OCI-M2 (cell line): ENCODE measurements at regions not wholly inside any gene's neighbourhood (a gene's known extent, or its start where the extent isn't known, plus 50 kb on each side); places are given as distances from the start of the nearest gene placed in this dataset.

ENCODE experiments used
- DNase-seq: peaks from one replicate; lab custom pipeline; 2025; ENCODE audit not compliant: unreplicated experiment; lab: John Stamatoyannopoulos, UW

DNA sequence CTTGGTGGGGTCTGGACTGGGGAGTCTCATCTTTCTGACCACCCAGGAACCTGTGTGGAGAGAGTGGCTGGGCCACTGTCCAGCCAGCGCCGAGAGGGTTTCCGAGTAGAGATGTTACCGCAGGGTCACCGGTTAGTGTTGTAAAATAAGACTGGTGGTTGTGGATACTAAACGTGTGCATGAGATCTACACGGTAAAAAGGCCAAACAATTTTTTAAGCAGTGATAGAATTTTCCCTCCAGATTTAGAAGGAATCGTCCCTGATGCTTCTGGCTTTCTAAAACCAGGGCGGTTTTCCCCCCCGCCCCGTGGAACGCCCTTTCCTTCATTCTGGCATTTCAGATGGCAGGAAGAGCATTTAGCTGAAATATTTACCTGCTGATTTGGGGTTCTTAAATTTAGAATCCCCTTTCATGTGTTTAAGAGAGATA lies 72.6 kb upstream of the PPARA start:
- no peak for DNase-seq

DNA sequence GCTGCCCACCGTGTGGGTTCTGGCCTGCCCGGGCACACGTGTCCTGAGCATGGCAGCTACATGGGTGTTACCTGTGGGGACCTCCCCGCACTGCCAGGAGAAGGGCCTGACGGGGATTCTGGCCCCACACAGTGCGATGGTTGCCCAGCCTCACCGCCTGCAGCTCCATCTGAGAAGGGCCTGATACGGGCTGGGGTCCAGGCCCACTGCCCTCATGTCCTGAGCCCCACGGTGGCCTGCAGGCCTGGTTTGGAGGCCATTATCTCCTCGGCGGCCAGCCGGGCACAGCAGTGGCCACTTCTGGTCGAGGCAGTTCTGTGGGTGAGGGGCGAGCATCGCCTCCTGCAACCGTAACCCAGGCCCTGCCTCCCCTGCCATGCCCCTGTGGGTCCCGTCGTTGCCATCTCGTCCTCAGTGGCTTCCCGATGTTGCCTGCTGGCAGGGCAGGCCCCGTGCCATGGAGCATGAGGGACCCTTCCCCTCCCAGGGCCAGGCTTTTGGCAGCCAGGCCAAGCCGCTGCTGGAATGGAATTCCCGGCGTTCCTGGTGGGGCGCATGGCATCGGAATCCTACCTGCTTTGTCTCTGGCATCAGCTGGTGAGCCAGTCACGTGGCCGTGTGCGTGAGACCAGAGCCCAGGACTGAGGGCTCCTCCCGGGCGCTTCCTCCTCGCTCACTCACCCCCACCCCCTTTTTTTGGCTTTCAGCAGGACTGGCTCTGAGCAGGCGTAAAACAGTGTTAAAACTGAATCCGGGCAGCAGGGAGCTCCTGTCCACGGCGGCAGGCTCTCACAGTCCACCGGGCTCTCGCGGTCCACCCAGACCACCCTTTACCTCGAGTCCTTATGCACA lies 71.9 kb upstream of the PPARA start:
- no peak for DNase-seq

DNA sequence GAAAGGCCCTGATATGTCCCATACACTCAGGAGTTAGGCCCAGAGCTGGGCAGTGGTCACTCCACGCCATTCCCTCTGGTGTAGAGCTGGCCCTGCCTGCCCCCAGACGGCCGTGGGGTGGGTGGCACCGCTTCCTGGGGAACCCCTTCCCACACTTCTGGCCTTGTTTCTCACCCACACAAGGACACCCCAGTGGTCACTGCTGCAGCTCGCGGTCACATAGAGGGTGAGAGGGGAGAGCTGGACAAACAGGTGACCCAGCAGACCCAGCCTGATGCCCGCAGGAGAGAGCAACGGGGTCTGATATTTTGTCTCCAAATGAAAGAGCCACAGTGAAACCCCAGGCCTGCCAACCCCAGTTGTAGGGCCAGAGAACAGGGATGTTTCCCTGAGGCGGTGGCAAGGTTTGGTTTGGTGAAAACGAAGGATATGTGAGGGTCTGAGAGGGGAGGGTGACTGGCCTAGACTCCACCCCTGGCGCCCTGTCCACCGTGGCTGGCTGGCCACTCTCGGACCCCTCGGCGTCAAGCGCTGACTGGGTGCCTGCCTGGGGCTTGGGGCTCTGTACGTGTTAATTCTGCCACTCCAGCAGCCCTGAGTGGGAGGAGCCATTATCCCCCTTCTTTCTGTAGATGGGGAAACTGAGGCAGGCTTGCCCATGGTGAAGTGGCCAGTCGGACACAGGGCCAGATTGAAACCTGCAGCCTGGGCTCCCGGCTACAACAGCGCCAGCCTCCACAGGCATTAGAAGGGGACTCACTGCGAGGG lies 71.0 kb upstream of the PPARA start:
- DNase-seq = no peak

DNA sequence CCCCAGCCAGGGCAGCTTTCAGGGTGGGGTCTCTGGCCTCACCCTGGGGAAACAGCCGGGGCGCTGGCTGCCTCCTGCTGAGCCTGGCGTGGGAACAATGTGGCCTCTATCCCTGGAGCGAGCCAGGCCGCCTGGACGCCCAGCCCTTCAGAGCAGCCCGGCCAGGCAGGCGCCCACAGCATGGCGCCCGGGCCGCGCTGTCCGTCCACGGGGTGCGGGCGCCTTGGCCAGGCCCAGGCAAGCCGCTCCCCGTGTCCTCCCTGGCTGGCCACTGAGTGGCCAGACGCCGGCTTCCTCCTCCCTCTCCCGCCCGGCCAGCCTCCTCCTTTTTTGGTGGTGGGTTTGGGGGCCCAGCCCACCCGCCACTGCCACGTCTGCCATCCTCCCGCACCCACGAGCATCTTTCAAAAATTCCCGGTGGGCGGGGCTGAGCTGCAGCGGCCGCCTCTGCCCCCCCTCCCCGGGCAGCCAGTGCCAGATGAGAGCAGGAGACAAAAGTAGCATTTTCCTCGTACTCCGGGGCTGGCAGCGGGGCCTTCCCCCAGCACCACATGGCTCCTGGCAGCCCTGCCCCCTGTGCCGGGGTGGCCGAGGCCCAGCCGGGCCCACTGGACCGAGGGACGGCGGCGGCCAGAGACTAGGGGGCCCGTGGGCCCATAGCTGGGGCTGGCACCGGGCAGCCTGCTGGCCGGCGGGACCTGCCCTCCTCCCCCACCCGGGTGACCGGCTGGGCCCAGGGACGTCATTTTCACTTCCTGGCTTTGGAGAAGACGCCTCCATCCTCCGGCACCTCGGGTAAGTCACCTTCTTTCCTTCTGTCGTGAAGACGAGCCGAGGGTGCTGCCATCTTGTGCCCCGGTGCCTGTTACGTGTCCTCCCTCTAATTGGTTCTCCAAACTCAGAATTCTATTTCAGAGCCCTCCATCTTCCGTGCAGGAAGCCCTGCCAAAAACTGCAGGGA lies 70.2 kb upstream of the PPARA start:
- DNase-seq = no peak

DNA sequence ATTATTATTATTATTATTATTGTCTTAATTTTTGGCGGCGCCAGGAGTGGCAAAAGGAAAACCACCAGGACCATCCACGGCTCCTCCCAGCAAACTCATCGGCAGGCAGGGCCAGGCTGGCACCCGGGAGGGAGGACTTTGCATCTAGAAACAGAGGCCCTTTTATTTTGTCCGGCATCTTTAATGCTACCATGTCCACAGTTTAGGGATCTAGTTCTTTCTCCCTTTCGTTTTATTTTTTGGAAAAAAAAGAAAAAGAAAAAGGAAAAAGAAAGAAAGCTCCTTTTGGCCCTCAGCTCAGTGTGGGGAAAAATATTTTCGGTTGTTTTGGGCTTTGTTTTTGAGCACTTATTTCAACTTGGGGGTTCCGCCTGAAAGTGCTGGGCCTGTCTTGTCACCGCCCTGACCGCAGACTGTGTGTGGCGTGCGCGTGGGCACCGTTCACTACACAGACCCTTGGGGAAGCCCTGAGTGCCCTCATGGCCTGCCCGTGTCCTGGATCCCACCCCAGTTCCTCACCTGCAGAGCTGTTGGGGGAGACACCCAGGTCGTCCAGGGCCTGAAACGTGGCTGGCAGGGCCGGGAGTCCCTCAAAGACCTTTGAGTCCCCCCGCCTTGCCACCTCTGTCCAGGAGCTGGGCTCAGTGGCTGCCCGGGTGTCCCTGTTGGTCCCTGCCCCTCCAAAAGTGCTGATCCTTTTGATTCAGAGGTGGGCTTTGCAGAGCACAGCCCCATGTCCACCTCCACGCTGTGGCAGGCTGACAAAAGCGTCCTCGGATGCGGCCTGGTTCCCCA lies 69.1 kb upstream of the PPARA start:
- DNase-seq = no peak

DNA sequence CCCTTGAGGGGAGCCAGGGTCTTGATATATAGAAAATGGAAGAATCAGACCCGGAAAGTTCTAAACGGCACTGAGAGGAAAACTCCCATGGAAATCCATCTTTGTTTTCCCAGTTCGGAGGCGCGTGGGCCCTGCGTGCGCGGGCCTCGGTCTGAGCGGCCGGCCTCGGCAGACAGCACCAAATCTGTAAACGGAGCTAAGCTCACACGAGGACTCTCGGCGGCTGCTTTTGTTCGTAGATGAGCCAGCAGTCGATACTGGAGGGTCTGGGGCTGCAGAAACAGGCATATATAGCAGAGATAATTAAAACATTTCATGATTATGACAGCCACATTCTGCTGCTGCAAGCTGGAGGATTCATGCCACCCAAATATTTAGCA lies 68.5 kb upstream of the PPARA start:
- DNase-seq = no peak

DNA sequence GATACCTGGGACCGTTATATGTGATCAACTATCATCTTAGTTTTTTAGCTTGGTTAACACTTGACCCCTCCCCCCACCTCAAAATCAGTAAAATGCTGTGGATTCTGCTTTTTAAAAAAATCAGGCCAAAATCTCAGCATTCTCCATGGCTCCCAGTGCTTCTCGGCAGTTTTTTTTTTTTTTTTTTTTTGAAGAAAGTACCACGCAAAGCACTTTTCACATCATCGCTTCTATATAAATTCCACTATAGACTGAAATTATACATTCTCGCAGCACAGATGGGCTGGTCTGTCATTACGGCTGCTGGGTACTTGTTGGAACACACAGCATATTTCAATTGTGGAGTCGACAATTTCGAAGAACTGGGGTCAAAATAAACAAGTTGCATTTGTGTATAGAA lies 67.7 kb upstream of the PPARA start:
- no peak for DNase-seq

DNA sequence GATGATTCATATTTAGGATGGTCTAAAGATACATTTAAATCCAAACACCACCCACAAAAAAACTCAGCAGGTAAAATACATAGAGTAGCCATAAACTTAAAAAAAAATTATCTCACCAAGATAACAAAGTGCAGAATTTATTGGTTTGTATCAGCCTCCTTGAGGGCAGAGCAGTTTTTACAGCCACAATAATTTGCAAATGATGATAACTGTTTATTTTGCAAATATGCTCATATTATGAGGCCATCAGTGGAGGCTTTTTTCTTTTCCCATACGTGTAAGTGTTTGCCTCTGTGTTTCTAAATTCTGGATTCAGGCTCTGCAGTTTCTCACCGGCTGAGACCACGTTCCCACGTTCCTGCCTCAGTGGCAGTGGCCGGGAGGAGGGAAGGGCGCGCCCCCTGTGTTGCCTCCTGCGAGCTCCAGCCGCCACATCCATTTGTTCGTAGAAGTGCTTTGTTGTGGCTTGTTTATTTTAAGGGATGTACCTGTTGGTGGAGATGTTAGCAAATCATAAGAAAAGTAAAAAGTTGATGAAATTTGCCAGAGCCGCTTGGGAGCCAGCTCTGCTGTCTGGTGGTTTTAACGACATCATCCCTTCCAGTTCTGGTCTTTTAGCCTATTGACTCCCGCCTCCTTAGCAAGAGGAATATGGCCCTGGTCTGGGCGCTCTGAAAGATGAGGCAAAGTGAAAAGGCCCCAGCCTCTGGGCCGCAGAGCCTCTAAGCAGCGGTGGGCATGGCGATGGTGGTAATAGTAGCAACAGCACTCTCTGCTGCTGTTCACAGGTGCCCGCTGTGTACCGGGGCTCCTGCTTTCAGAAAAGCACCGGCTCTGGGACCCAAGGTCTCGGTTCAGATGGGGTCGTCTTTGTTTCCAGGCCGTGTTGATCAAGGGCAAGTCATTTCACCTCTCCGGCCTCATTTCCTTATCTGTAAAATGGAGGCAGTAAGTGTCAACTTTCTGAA lies 66.7 kb upstream of the PPARA start:
- no peak for DNase-seq

DNA sequence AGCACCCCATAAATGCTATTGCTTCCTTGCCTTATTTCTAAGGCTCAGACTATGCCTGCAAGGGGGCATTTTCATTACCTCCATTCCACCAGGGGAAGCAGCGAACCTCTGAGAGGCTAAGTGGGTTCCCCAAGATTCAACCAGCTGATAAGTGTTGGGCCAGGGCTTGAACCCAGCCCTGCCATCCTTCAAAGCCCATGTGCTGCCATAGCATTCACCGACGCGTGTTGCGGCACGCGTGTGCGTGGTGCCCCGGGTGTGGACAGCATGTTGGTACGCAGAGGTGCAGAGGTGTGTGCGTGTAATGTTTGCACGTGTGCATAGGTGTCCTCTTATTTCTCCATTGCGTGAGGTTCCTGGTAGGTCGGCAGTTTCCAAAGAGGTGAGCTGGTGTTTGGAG lies 66.0 kb upstream of the PPARA start:
- DNase-seq = no peak

DNA sequence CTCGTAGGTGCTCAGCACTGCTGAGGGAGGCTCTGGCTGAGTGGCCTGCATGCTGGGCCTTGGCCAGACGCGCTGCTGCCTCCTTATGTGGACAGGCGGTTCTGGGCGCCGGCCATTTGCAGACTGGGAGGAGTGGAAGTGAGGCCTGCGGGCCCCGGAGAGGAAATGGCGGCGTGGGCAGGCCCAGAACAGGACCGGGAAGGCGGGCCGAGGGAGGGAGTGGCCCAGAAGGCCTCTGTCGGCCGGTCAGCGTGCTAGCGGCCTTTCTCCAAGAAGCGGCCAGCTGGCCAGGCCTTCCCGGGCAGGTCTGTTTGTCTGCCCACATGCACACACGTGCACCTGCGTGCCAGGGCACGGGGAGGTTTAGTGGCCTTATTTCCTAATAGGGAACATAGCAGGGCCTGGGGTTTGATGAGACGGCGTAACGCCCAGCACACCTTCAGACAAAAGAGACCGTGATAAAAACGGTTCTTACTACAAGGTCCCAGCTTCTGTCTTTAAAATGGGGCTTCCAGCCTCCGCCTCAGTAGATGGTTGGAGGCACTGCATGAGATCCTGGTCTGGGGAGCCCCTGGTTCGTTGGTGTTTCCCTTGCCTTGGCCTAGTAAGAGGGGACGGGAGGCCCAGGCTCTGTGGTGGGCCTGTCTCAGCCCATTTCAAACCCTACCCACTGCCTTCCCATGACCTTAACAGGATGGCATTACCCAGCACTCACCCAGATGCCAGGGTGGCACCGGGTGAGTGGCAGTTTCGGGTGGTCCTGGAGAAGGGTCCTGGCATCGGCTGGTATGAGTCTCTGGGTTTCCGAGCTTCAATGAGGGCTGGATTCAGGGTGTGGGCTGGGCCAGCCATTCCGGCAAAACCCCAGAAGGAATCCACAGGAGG lies 65.1 kb upstream of the PPARA start:
- DNase-seq = no peak

DNA sequence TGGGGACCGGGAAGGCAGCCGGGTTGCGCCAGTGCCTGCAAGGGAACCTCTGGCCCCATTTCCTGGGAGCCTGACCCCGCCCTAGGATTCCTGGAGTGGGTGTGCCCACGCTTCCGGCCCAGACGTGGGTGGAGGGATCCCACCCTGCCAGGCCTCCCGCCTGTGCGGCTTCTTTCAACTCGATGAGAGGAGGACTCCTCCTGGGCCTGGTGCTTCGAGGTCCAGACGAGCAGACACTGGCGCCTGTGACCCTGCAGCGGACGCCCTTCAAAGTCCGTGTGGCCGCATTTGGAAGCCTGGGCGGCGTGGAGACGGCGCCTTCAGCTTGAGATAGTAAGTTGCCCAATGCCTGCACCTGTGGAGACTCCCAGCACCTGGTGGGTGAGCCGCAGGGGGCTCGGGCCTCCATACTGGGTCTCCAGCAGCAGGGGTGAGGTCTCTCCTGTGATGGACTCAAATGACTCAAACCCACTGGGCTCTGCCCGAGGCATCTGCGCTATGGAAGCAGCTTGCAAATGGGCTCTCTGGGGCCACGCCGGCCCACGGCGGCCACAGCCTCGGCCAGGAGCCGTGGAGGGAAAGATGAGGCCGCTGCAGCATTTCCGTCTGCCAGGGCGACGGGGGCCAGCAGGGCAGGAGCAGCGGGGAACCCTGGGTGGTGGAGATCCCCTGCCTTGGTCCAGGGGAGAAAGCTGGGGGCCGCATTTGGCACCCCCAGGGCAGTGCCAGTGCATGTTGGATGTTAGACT lies 64.3 kb upstream of the PPARA start:
- DNase-seq = no peak

DNA sequence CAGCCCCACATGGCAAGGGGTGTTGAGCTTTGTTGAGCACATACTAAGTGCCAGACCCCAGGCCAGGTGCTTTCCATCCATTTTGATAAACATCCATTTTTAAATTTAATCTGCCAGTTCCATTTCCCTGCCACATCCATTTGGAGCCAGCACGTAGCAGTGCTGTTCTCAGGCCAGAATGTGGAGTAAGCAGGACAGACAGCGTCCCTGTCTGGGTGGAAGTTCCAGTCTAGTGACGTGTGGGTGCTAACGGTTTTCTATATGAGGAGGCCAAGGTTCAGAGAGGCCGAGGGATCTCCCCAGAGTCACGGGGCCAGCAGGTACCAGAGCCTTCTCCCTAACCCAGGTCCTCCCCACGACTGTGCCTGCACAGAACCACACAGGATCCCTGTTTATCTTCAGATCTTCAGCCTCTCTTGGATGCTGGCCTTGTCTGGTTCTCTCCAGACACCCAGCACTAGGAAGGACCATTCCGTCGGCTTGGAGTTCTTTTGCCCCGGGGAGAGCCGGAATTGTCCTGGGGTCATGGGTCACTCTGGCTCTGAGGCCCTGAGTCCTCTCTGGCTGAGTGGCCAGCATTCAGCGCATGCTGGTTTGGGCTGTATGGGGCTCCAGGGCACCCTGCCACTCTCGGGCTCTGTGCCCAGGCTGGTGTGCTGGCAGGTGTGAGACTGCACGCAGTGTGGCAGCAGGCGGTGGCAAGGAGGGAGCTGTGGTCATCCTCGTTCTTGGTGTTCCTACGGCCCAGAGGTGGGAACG lies 63.6 kb upstream of the PPARA start:
- no peak for DNase-seq

DNA sequence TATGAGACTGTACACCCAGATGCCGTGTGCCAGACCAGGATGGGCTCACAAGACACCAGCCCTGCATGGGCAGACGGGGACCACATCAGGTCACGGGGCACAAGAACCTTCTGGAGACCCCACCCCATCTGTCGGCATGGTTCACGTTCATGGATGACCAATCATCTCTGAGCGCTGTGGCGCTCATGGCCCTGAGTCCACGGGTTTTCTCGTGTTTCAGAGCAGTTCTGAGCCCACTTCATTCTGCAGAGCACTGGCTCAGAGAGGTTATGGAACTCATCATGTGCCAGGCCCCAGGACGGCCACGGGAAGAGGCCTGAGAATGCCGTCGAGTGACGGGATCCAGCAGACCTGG lies 63.0 kb upstream of the PPARA start:
- no peak for DNase-seq

DNA sequence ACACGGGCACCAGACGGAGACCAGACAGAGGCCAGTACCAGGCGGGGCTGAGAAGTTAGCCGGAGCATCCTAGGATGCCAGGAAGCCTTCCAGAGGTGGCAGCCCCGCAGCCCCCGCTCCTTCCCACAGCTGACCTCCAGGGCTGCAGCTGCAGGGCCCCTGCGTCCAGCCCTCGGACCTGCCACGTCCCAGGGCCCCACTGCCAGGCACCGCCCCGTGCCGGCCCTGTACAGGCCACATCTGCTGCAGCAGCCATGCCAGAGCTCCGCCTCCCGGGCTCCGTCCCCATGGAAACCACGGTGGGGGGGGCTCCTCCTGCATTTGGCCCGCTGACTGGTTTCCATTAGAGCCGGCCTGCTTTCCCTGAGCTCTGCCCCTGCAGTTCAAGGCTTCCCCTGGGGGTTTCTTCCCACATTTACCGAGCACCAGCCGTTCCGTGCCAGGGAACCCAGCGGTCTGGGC lies 62.5 kb upstream of the PPARA start:
- no peak for DNase-seq

DNA sequence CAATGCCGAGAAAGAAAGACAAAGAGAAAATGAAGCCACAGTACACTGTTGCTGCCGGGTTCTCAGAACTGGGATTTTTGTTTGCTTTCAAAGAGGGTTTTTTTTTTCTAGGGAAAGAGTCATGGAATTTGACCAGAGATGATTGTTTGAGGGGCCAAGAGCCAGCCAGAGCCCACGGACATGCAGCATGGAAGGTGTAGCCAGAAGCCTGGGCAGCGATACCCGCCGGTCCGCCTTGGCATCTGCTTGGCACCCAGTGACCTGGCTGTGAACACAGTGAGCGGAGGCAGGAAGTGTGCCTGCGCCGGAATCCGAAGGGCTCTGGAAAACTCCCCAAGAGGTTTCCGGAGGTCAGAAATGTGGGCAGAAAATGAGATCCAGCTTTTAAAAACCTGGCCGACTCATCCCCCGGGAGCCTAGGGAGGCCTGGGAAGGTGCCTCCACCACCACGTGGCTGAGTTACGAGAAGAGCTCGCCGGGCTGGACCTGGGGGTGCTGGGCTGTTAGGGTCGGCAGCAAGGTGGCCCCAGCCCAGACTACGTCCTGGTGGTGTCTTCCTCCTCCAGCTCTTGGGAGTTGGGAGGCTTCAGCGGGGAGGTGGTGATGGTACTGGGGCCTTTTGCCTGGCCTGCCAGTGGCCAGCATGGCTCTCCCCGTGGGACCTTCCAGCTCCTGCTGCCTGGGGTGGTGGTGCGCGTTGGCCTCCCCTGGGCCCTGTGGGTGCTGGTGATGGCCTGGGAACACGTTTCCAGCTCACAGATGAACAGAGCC lies 61.6 kb upstream of the PPARA start:
- no peak for DNase-seq

DNA sequence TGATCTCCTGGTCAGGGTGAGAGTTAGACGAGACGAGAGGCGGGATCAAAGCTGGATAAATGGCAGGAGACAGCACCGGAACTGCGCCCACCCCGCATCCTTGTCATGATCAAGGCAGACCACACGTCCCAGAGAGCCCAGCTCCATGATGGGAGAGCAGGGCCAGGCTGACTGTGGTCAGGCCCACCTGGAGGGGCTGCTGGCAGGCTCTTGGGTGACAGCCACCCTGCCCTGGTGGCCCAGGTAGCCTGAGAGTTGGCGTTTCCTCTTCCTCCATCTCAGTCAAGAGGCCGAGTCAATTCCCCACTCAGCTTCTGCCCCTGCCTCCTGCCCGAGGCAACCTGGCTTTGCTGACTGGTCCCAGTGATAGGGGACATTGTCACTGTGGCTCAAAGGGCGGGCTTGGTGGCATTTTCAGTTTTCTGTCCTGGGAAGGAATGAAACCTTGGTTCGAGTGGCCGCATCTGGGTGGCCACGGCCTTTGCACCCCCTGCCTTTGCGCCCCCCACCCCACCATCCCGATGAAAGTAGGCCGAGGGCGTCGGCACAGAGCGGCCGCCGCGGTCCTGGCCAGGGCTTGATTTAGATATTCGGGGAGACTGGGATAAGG lies 60.8 kb upstream of the PPARA start:
- no peak for DNase-seq
